Breast epithelium (tissue), 3 donors: ENCODE measurements at regions not wholly inside any gene's neighbourhood (a gene's known extent, or its start where the extent isn't known, plus 50 kb on each side); places are given as distances from the start of the nearest gene placed in this dataset.

ENCODE experiments used
- POLR2A ChIP-seq: fragments of 450-650 bp; IDR thresholded peaks from one replicate; pipeline ENCODE4 v1.6.1; 2016; ENCODE audit warnings: antibody characterized with exemption, mild to moderate bottlenecking, moderate library complexity
- POLR2AphosphoS5 ChIP-seq, 3 donors: sonication (generic); formaldehyde crosslinking; IDR thresholded peaks; one replicate each; pipeline ENCODE4 v1.6.1; 2017; ENCODE audit warnings: antibody characterized with exemption in 3 of 3
- TF ChIP-seq, protein P1 (sequence below), 3 donors: fragments of 450-650 bp; IDR thresholded peaks; one replicate each; pipeline ENCODE4 v1.5.1; 2016 to 2017; ENCODE audit warnings: antibody characterized with exemption in 3 of 3, mild to moderate bottlenecking in 3 of 3, moderate library complexity in 3 of 3

DNA sequence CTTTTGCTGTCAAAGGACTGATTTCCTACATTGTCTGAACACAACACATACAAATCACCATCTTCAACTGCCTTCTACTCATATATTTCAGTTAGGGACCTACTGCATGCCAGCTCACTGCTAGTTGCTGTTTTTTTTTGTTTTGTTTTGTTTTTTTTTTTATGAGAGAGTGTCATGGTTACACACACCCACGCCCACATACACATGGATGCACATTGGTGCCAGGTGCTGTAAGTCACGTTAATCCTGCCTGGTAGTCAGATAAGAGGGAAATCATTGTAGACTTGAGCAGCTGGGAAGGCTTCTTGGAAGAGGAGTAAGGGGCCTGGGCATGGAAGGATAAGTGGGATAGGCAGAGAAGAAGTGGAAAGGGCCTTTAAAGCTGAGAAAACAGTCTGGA lies 209.9 kb downstream of the TDRD15 start:
- TF ChIP-seq POLR2AphosphoS5 (IDR thresholded peaks at IDR 0.05) (no peak), POLR2A (no peak)
- TF ChIP-seq, protein P1, sequence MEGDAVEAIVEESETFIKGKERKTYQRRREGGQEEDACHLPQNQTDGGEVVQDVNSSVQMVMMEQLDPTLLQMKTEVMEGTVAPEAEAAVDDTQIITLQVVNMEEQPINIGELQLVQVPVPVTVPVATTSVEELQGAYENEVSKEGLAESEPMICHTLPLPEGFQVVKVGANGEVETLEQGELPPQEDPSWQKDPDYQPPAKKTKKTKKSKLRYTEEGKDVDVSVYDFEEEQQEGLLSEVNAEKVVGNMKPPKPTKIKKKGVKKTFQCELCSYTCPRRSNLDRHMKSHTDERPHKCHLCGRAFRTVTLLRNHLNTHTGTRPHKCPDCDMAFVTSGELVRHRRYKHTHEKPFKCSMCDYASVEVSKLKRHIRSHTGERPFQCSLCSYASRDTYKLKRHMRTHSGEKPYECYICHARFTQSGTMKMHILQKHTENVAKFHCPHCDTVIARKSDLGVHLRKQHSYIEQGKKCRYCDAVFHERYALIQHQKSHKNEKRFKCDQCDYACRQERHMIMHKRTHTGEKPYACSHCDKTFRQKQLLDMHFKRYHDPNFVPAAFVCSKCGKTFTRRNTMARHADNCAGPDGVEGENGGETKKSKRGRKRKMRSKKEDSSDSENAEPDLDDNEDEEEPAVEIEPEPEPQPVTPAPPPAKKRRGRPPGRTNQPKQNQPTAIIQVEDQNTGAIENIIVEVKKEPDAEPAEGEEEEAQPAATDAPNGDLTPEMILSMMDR (IDR thresholded peaks at IDR 0.05) = no peak
